Suprapubic skin (tissue), 4 donors: ENCODE measurements at regions not wholly inside any gene's neighbourhood (a gene's known extent, or its start where the extent isn't known, plus 50 kb on each side); places are given as distances from the start of the nearest gene placed in this dataset.

Source experiments
- CTCF ChIP-seq, 2 donors: fragments of 200-600 bp in 1 of 2; fragments of 450-650 bp in 1 of 2; sonication (generic) in 1 of 2; IDR thresholded peaks; one replicate each; pipeline ENCODE4 v1.5.1; 2016 to 2019; ENCODE audit warnings: antibody characterized with exemption in 2 of 2, mild to moderate bottlenecking in 1 of 2, moderate library complexity in 1 of 2
- EP300 ChIP-seq: sonication (generic); formaldehyde crosslinking; IDR thresholded peaks from one replicate; pipeline ENCODE4 v1.6.1; 2017; ENCODE audit warnings: antibody characterized with exemption
- POLR2AphosphoS5 ChIP-seq, 3 donors: sonication (generic); formaldehyde crosslinking; IDR thresholded peaks; one replicate each; pipeline ENCODE4 v1.6.1; 2017; ENCODE audit warnings: antibody characterized with exemption in 3 of 3

GRCh38 chr15:96992817-96993216 lies 662.3 kb downstream of the NR2F2 start:
- no peak for TF ChIP-seq CTCF (IDR thresholded peaks at IDR 0.05)
- TF ChIP-seq POLR2AphosphoS5 (IDR thresholded peaks at IDR 0.05) = no peak
- TF ChIP-seq EP300 = no peak
